ENCODE measurements at regions not wholly inside any gene's neighbourhood (a gene's known extent, or its start where the extent isn't known, plus 50 kb on each side); places are given as distances from the start of the nearest gene placed in this dataset.

DNA sequence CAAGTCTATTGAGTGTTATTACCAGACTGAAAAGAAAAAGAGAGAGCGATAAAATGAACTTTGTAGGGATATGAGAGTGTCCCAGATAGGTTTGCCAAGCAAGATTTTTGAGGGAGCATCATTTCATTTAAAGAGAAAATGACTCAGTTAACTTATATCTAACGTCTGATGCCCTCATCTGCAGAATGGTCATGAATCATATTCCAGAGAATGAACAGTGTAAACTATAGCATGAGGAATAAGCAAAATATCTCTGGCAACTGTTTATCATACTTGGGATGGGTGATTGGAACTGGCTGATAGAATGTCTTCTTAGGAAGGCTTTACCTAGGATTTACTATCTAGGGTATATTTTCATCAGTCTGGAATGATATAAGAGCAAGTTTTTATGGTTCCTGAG, 289.4 kb downstream of the CMPK2 start:
- Mint-ChIP-seq H3K36me3 (ENCODE audit: low read depth, unreplicated experiment) (no peaks in the 10 kb centered on the region), H3K9me3 (ENCODE audit: unreplicated experiment) (no peaks in the 10 kb centered on the region)
- FAIRE-seq = no peak

DNA sequence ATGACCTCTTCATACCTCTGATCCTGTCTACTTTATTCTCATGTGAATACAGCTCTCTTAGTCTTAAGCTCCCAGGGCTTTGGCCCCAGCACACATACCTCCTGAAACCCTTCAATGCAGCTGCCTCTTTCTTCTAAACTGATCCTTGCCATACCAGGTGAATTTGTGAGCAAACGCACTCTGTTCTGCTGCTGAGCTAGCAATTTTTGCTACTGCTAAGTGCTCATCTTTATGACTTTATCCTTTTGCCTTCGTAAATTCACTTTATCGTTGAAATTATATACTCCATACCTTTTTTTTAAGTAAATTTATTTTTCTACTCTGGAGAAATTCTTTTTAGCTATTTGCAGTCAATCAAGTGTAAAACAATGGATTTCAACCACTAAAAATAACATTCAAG, 287.7 kb downstream of the CMPK2 start:
- Histone ChIP-seq H3K79me2 (ENCODE audit: insufficient read depth, low read length) (no peaks in the 10 kb centered on the region), H3K27ac (ENCODE audit: low read depth, low read length) (no peak overlapping the region), H2AFZ (ENCODE audit: low read depth, low read length) (no peak overlapping the region), H3K4me2 (ENCODE audit: low read length) (no peak overlapping the region), H3K36me3 (ENCODE audit: insufficient read depth, low read length) (no peaks in the 10 kb centered on the region), H3K9ac (ENCODE audit: low read length) (no peak overlapping the region), H4K20me1 (ENCODE audit: insufficient read depth, low read length) (no peaks in the 10 kb centered on the region), H3K4me1 (ENCODE audit: insufficient read depth, low read length) (peaks cover 4% of the 10 kb centered on the region), H3K9me3 (ENCODE audit: insufficient read depth, low read depth, low read length) (no peaks in the 10 kb centered on the region), H3K27me3 (ENCODE audit: insufficient read depth, low read length) (no peaks in the 10 kb centered on the region), H3K4me3 (ENCODE audit: insufficient read depth, low read depth, low read length) (no peak overlapping the region)
- no peak for DNase-seq (ENCODE audit: low read depth)
- H3K9me3 Mint-ChIP-seq (ENCODE audit: unreplicated experiment) = no peaks in the 10 kb centered on the region
- H3K4me1 Mint-ChIP-seq (ENCODE audit: low read depth, unreplicated experiment) = no peaks in the 10 kb centered on the region
- TF ChIP-seq, protein P1, sequence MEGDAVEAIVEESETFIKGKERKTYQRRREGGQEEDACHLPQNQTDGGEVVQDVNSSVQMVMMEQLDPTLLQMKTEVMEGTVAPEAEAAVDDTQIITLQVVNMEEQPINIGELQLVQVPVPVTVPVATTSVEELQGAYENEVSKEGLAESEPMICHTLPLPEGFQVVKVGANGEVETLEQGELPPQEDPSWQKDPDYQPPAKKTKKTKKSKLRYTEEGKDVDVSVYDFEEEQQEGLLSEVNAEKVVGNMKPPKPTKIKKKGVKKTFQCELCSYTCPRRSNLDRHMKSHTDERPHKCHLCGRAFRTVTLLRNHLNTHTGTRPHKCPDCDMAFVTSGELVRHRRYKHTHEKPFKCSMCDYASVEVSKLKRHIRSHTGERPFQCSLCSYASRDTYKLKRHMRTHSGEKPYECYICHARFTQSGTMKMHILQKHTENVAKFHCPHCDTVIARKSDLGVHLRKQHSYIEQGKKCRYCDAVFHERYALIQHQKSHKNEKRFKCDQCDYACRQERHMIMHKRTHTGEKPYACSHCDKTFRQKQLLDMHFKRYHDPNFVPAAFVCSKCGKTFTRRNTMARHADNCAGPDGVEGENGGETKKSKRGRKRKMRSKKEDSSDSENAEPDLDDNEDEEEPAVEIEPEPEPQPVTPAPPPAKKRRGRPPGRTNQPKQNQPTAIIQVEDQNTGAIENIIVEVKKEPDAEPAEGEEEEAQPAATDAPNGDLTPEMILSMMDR (IDR thresholded peaks at IDR 0.05; ENCODE audit: insufficient read depth, low read depth, low read length) = no peak
- no peak for TF ChIP-seq EZH2 (IDR thresholded peaks at IDR 0.05; ENCODE audit: insufficient read depth, low read length)
- no peak for FAIRE-seq
- H3K4me3 Mint-ChIP-seq (ENCODE audit: unreplicated experiment) = no peak overlapping the region
- H3K27me3 Mint-ChIP-seq (ENCODE audit: low read depth, unreplicated experiment) = no peaks in the 10 kb centered on the region
- no peaks in the 10 kb centered on the region for H3K36me3 Mint-ChIP-seq (ENCODE audit: low read depth, unreplicated experiment)
- H3K27ac Mint-ChIP-seq (ENCODE audit: unreplicated experiment) = no peak overlapping the region

More for the DNA sequence above, 289.4 kb downstream of the CMPK2 start:
- Histone ChIP-seq H3K27me3 (ENCODE audit: insufficient read depth, low read length) (no peaks in the 10 kb centered on the region), H2AFZ (ENCODE audit: low read depth, low read length) (no peak overlapping the region), H3K79me2 (ENCODE audit: insufficient read depth, low read length) (no peaks in the 10 kb centered on the region), H3K9me3 (ENCODE audit: insufficient read depth, low read depth, low read length) (no peaks in the 10 kb centered on the region), H3K4me2 (ENCODE audit: low read length) (peak overlapping the region; percentile 18), H3K27ac (ENCODE audit: low read depth, low read length) (no peak overlapping the region), H4K20me1 (ENCODE audit: insufficient read depth, low read length) (no peaks in the 10 kb centered on the region), H3K4me1 (ENCODE audit: insufficient read depth, low read length) (peaks cover 4% of the 10 kb centered on the region), H3K36me3 (ENCODE audit: insufficient read depth, low read length) (no peaks in the 10 kb centered on the region), H3K4me3 (ENCODE audit: insufficient read depth, low read depth, low read length) (no peak overlapping the region), H3K9ac (ENCODE audit: low read length) (no peak overlapping the region)
- Mint-ChIP-seq H3K4me3 (ENCODE audit: unreplicated experiment) (no peak overlapping the region), H3K27ac (ENCODE audit: unreplicated experiment) (no peak overlapping the region), H3K4me1 (ENCODE audit: low read depth, unreplicated experiment) (no peaks in the 10 kb centered on the region), H3K27me3 (ENCODE audit: low read depth, unreplicated experiment) (no peaks in the 10 kb centered on the region)
- DNase-seq (ENCODE audit: low read depth) = peak; percentile 50
- no peak for TF ChIP-seq EZH2 (IDR thresholded peaks at IDR 0.05; ENCODE audit: insufficient read depth, low read length)
- TF ChIP-seq, protein P1 (IDR thresholded peaks at IDR 0.05; ENCODE audit: insufficient read depth, low read depth, low read length) = no peak

DNA sequence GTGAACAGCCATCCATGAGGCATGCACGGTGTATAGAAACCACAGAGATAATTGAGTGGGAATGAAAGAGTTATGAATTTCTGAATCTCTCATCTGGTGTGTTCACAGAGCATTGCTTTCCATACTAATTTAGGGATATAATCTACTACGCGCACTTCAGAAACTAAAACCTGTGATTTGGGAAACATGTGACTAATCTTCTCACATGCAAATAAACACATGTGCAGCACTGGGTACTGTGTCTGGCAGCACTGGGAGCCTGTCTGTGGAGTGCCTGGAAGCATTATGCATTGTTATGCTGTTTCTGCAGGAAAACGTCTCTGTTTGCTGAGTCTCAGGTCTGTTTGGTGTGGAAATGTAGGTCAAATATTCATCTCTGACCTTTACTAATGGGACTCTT, 287.3 kb downstream of the CMPK2 start:
- Histone ChIP-seq H3K9ac (ENCODE audit: low read length) (no peak overlapping the region), H3K79me2 (ENCODE audit: insufficient read depth, low read length) (no peaks in the 10 kb centered on the region), H3K27me3 (ENCODE audit: insufficient read depth, low read length) (no peaks in the 10 kb centered on the region), H3K36me3 (ENCODE audit: insufficient read depth, low read length) (no peaks in the 10 kb centered on the region), H3K4me3 (ENCODE audit: insufficient read depth, low read depth, low read length) (no peak overlapping the region), H3K9me3 (ENCODE audit: insufficient read depth, low read depth, low read length) (no peaks in the 10 kb centered on the region), H3K27ac (ENCODE audit: low read depth, low read length) (no peak overlapping the region), H3K4me1 (ENCODE audit: insufficient read depth, low read length) (peaks cover 4% of the 10 kb centered on the region), H3K4me2 (ENCODE audit: low read length) (no peak overlapping the region), H2AFZ (ENCODE audit: low read depth, low read length) (no peak overlapping the region), H4K20me1 (ENCODE audit: insufficient read depth, low read length) (no peaks in the 10 kb centered on the region)
- Mint-ChIP-seq H3K27me3 (ENCODE audit: low read depth, unreplicated experiment) (no peaks in the 10 kb centered on the region), H3K4me3 (ENCODE audit: unreplicated experiment) (no peak overlapping the region), H3K9me3 (ENCODE audit: unreplicated experiment) (no peaks in the 10 kb centered on the region), H3K36me3 (ENCODE audit: low read depth, unreplicated experiment) (no peaks in the 10 kb centered on the region), H3K27ac (ENCODE audit: unreplicated experiment) (no peak overlapping the region), H3K4me1 (ENCODE audit: low read depth, unreplicated experiment) (no peaks in the 10 kb centered on the region)
- DNase-seq (ENCODE audit: low read depth) (peak; percentile 16), FAIRE-seq (no peak)
- no peak for TF ChIP-seq EZH2 (IDR thresholded peaks at IDR 0.05; ENCODE audit: insufficient read depth, low read length)
- TF ChIP-seq, protein P1 (IDR thresholded peaks at IDR 0.05; ENCODE audit: insufficient read depth, low read depth, low read length) = no peak
